H9 (cell line): ENCODE measurements at regions not wholly inside any gene's neighbourhood (a gene's known extent, or its start where the extent isn't known, plus 50 kb on each side); places are given as distances from the start of the nearest gene placed in this dataset.

ENCODE experiments used
- DNase-seq: peaks from one replicate; pipeline ENCODE4 v3.0.0-alpha.2; 2017
- H2AFZ ChIP-seq: one replicate; pipeline ENCODE4 v1.6.1; 2013; ENCODE audit warnings: mild to moderate bottlenecking, low read length, control low read depth, moderate library complexity
- H2AK5ac ChIP-seq: 2 replicates; pipeline ENCODE4 v1.6.1; 2013; ENCODE audit warnings: low read length, control low read depth, mixed read lengths; ENCODE audit not compliant: insufficient read length
- H2BK120ac ChIP-seq: one replicate; pipeline ENCODE4 v1.6.1; 2013; ENCODE audit warnings: low read depth, mild to moderate bottlenecking, low read length, control low read depth, inconsistent platforms; ENCODE audit not compliant: poor library complexity, severe bottlenecking
- H2BK12ac ChIP-seq: 2 replicates; pipeline ENCODE4 v1.6.1; 2013; ENCODE audit warnings: low read length, control low read depth, mixed read lengths, low read depth; ENCODE audit not compliant: insufficient read length
- H2BK15ac ChIP-seq: 2 replicates; pipeline ENCODE4 v1.6.1; 2013; ENCODE audit warnings: low read depth, low read length, control low read depth
- H2BK20ac ChIP-seq: one replicate; pipeline ENCODE4 v1.6.1; 2013; ENCODE audit warnings: low read depth, mild to moderate bottlenecking, low read length, control low read depth, inconsistent platforms; ENCODE audit not compliant: poor library complexity, severe bottlenecking
- H2BK5ac ChIP-seq: 2 replicates; pipeline ENCODE4 v1.6.1; 2013; ENCODE audit warnings: low read length, control low read depth, mixed read lengths; ENCODE audit not compliant: insufficient read length
- H3K14ac ChIP-seq: 2 replicates; pipeline ENCODE4 v1.6.1; 2013; ENCODE audit warnings: low read length, control low read depth; ENCODE audit not compliant: insufficient read depth
- H3K18ac ChIP-seq: 2 replicates; pipeline ENCODE4 v1.6.1; 2013; ENCODE audit warnings: low read depth, mild to moderate bottlenecking, mixed read lengths, low read length, control low read depth; ENCODE audit not compliant: insufficient read length
- H3K23ac ChIP-seq: 2 replicates; pipeline ENCODE4 v1.6.1; 2013; ENCODE audit warnings: low read length, control low read depth, mixed read lengths, low read depth; ENCODE audit not compliant: insufficient read length
- H3K23me2 ChIP-seq: 2 replicates; pipeline ENCODE4 v1.6.1; 2013; ENCODE audit warnings: low read depth, mild to moderate bottlenecking, mixed read lengths, low read length, control low read depth; ENCODE audit not compliant: insufficient read length, poor library complexity, severe bottlenecking
- H3K27ac ChIP-seq: 2 replicates; pipeline ENCODE4 v1.5.1; 2013; ENCODE audit warnings: low read length, control low read depth, mixed read lengths, low read depth; ENCODE audit not compliant: insufficient read length
- H3K27me3 ChIP-seq: 2 replicates; pipeline ENCODE4 v1.6.1; 2013; ENCODE audit warnings: low read length, control low read depth, inconsistent platforms; ENCODE audit not compliant: insufficient read depth
- H3K4ac ChIP-seq: 2 replicates; pipeline ENCODE4 v1.6.1; 2013; ENCODE audit warnings: low read depth, mild to moderate bottlenecking, control low read depth, inconsistent platforms, low read length, moderate library complexity
- H3K4me1 ChIP-seq: 2 replicates; pipeline ENCODE4 v1.6.1; 2013; ENCODE audit warnings: low read length, control low read depth, inconsistent platforms; ENCODE audit not compliant: insufficient read depth
- H3K4me2 ChIP-seq: 2 replicates; pipeline ENCODE4 v1.6.1; 2013; ENCODE audit warnings: low read length, control low read depth, mixed read lengths; ENCODE audit not compliant: insufficient read length, insufficient read depth
- H3K56ac ChIP-seq: 2 replicates; pipeline ENCODE4 v1.6.1; 2013; ENCODE audit warnings: low read depth, mild to moderate bottlenecking, mixed read lengths, low read length, control low read depth; ENCODE audit not compliant: insufficient read length
- H3K79me1 ChIP-seq: 2 replicates; pipeline ENCODE4 v1.6.1; 2013; ENCODE audit warnings: low read depth, mild to moderate bottlenecking, moderate library complexity, low read length, control low read depth, inconsistent platforms; ENCODE audit not compliant: insufficient read depth, poor library complexity, severe bottlenecking
- H3K79me2 ChIP-seq: 2 replicates; pipeline ENCODE4 v1.6.1; 2013; ENCODE audit warnings: low read length, control low read depth, inconsistent platforms; ENCODE audit not compliant: insufficient read depth
- H3K9ac ChIP-seq: 2 replicates; pipeline ENCODE4 v1.6.1; 2013; ENCODE audit warnings: low read length, control low read depth, mixed read lengths; ENCODE audit not compliant: insufficient read length; ENCODE audit errors: extremely low read depth
- H3K9me3 ChIP-seq: one replicate; pipeline ENCODE4 v1.6.1; 2013; ENCODE audit warnings: low read depth, low read length, inconsistent platforms; ENCODE audit not compliant: control insufficient read depth
- H3T11ph ChIP-seq: one replicate; pipeline ENCODE4 v1.6.1; 2013; ENCODE audit warnings: mild to moderate bottlenecking, low read length, control low read depth, inconsistent platforms
- H4K20me1 ChIP-seq: one replicate; pipeline ENCODE4 v1.6.1; 2013; ENCODE audit not compliant: control insufficient read depth, insufficient read length, insufficient read depth
- H4K5ac ChIP-seq: 2 replicates; pipeline ENCODE4 v1.6.1; 2013; ENCODE audit warnings: low read depth, mild to moderate bottlenecking, mixed read lengths, low read length, control low read depth; ENCODE audit not compliant: insufficient read length
- H4K8ac ChIP-seq: replicated peaks from 2 replicates; pipeline ENCODE4 v1.6.1; 2013; ENCODE audit warnings: low read length, control low read depth, mixed read lengths, low read depth; ENCODE audit not compliant: insufficient read length
- H4K91ac ChIP-seq: 2 replicates; pipeline ENCODE4 v1.6.1; 2013; ENCODE audit warnings: low read depth, mild to moderate bottlenecking, moderate library complexity, mixed read lengths, low read length, control low read depth; ENCODE audit not compliant: insufficient read length
- H3K27ac Mint-ChIP-seq, 3 experiments: 2 replicates in 2 of 3; 3 replicates in 1 of 3; pipeline ENCODE4 v1.8.0; 2020 to 2021; ENCODE audit warnings: mixed read lengths in 3 of 3, mild to moderate bottlenecking in 1 of 3, moderate library complexity in 1 of 3
- H3K27me3 Mint-ChIP-seq: 2 replicates; pipeline ENCODE4 v1.8.0; 2021; ENCODE audit warnings: low read depth, mild to moderate bottlenecking, moderate library complexity, mixed read lengths
- H3K36me3 Mint-ChIP-seq, 3 experiments: 2 replicates in 2 of 3; 3 replicates in 1 of 3; pipeline ENCODE4 v1.8.0; 2020 to 2021; ENCODE audit warnings: low read depth in 3 of 3, mixed read lengths in 3 of 3; ENCODE audit not compliant: insufficient read depth in 1 of 3
- H3K4me1 Mint-ChIP-seq, 2 experiments: 2 replicates each; pipeline ENCODE4 v1.8.0; 2020; ENCODE audit warnings: mixed read lengths in 2 of 2
- H3K4me3 Mint-ChIP-seq, 2 experiments: 2 replicates in 1 of 2; 3 replicates in 1 of 2; pipeline ENCODE4 v1.8.0; 2020 to 2021; ENCODE audit warnings: mild to moderate bottlenecking in 2 of 2, mixed read lengths in 2 of 2, moderate library complexity in 1 of 2
- H3K9me3 Mint-ChIP-seq, 2 experiments: 2 replicates in 1 of 2; 3 replicates in 1 of 2; pipeline ENCODE4 v1.8.0; 2020; ENCODE audit warnings: mild to moderate bottlenecking in 2 of 2, mixed read lengths in 2 of 2, moderate library complexity in 1 of 2
- WGBS: extraction: QIAGEN DNeasy Blood & Tissue Kit; methylation state at CpG from one replicate; pipeline ENCODE4 v1.1.7; 2013; ENCODE audit warnings: missing lambda C conversion rate, low lambda C conversion rate, mixed read lengths; ENCODE audit not compliant: insufficient read length; ENCODE audit errors: extremely low coverage; 5-methylcytosine and 5-hydroxymethylcytosine counted together
- TF ChIP-seq, protein P1 (sequence below): fragments of 200-600 bp; sonication (generic); conservative IDR thresholded peaks from 3 replicates; pipeline ENCODE4 v1.8.0; 2021; ENCODE audit warnings: antibody characterized with exemption, mild to moderate bottlenecking

DNA sequence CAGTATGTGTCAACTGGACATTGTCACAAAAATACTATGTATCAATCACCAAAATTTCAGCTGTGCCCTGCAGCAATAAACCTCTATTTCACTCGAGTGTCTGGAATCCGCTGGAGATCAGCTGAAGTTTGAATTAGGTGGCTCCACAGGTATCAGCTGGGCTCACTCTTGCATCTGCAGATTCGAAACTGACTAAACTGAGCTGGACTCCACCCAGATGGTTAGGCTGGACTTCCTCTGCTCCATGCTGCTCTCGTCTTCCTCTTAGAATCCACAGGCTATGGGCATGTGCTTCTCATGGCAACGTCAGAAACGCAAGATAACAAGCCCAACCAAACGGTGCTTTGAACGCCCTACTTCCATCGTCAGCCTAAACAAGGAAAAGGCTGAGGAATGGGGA is 565.3 kb upstream of the ROBO2 start:
- H3K56ac ChIP-seq = no peak overlapping the region
- no peak overlapping the region for H2BK120ac ChIP-seq
- H4K8ac ChIP-seq = no peak overlapping the region
- no peak overlapping the region for H3T11ph ChIP-seq
- H2BK12ac ChIP-seq = no peak overlapping the region
- no peak overlapping the region for H3K4me3 Mint-ChIP-seq
- no peak overlapping the region for H3K23ac ChIP-seq
- TF ChIP-seq, protein P1, sequence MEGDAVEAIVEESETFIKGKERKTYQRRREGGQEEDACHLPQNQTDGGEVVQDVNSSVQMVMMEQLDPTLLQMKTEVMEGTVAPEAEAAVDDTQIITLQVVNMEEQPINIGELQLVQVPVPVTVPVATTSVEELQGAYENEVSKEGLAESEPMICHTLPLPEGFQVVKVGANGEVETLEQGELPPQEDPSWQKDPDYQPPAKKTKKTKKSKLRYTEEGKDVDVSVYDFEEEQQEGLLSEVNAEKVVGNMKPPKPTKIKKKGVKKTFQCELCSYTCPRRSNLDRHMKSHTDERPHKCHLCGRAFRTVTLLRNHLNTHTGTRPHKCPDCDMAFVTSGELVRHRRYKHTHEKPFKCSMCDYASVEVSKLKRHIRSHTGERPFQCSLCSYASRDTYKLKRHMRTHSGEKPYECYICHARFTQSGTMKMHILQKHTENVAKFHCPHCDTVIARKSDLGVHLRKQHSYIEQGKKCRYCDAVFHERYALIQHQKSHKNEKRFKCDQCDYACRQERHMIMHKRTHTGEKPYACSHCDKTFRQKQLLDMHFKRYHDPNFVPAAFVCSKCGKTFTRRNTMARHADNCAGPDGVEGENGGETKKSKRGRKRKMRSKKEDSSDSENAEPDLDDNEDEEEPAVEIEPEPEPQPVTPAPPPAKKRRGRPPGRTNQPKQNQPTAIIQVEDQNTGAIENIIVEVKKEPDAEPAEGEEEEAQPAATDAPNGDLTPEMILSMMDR = no peak
- DNase-seq = no peak
- H2BK5ac ChIP-seq = no peak overlapping the region
- no peak overlapping the region for H3K27ac Mint-ChIP-seq
- H2AK5ac ChIP-seq = no peak overlapping the region
- H4K91ac ChIP-seq = no peak overlapping the region
- H2BK20ac ChIP-seq = no peak overlapping the region
- H3K18ac ChIP-seq = no peak overlapping the region
- 0 out of 7 replicates have a peak, but pooled peaks cover 0 to 2% (median 0%) of the 10 kb centered on the region in 3 experiments for H3K36me3 Mint-ChIP-seq
- no peak overlapping the region for H3K27ac ChIP-seq
- no peaks in the 10 kb centered on the region; a peak in 1 of 5 replicates for H3K9me3 Mint-ChIP-seq
- no peaks in the 10 kb centered on the region for H3K79me1 ChIP-seq
- no CpG with 5 or more reads among the region's 9 CpGs for WGBS
- no peaks in the 10 kb centered on the region for H4K20me1 ChIP-seq
- H3K14ac ChIP-seq = no peak overlapping the region
- no peaks in the 10 kb centered on the region for H3K4me1 ChIP-seq
- H3K4me1 Mint-ChIP-seq = no peaks in the 10 kb centered on the region
- H3K27me3 Mint-ChIP-seq = no peaks in the 10 kb centered on the region
- no peak overlapping the region for H4K5ac ChIP-seq
- H3K4me2 ChIP-seq = no peak overlapping the region
- H3K9me3 ChIP-seq = no peaks in the 10 kb centered on the region
- H2AFZ ChIP-seq = no peak overlapping the region
- no peaks in the 10 kb centered on the region for H3K23me2 ChIP-seq
- no peaks in the 10 kb centered on the region for H3K79me2 ChIP-seq
- no peak overlapping the region for H2BK15ac ChIP-seq
- no peak overlapping the region for H3K4ac ChIP-seq
- no peak overlapping the region for H3K9ac ChIP-seq
- H3K27me3 ChIP-seq = no peaks in the 10 kb centered on the region
